Smooth muscle cell (in vitro differentiated cells): ENCODE measurements at regions not wholly inside any gene's neighbourhood (a gene's known extent, or its start where the extent isn't known, plus 50 kb on each side); places are given as distances from the start of the nearest gene placed in this dataset.
"Not testable (repeated sequence)": the region's sequence is repeated elsewhere in the genome, so short reads cannot be mapped to it uniquely, and the experiment has no call there.

Experiments
- DNase-seq: peaks from one replicate; lab custom pipeline; 2025; ENCODE audit not compliant: unreplicated experiment; lab: John Stamatoyannopoulos, UW
- H2AFZ ChIP-seq: fragments of 200-600 bp; sonication (generic); 2 replicates; pipeline ENCODE4 v1.6.0; 2016; ENCODE audit warnings: antibody characterized with exemption, low read depth, mild to moderate bottlenecking
- H3F3A ChIP-seq: fragments of 200-600 bp; sonication (generic); 2 replicates; pipeline ENCODE4 v1.6.0; 2017; ENCODE audit warnings: antibody characterized with exemption, low read depth
- H3K27ac ChIP-seq: fragments of 200-600 bp; sonication (generic); 2 replicates; pipeline ENCODE4 v1.5.1; 2016; ENCODE audit warnings: low read depth, mild to moderate bottlenecking
- H3K27me3 ChIP-seq: fragments of 200-600 bp; sonication (generic); 2 replicates; pipeline ENCODE4 v1.6.1; 2016; ENCODE audit warnings: low read depth, mild to moderate bottlenecking
- H3K36me3 ChIP-seq: fragments of 200-600 bp; sonication (generic); 2 replicates; pipeline ENCODE4 v1.5.1; 2016; ENCODE audit warnings: low read depth
- H3K4me1 ChIP-seq: fragments of 200-600 bp; sonication (generic); 2 replicates; pipeline ENCODE4 v1.5.1; 2016; ENCODE audit warnings: low read depth
- H3K4me2 ChIP-seq: fragments of 200-600 bp; sonication (generic); 2 replicates; pipeline ENCODE4 v1.6.0; 2016; ENCODE audit warnings: mild to moderate bottlenecking
- H3K4me3 ChIP-seq: fragments of 200-600 bp; sonication (generic); 2 replicates; pipeline ENCODE4 v1.5.1; 2016; ENCODE audit warnings: mild to moderate bottlenecking
- H3K79me2 ChIP-seq: fragments of 200-600 bp; sonication (generic); 2 replicates; pipeline ENCODE4 v1.6.0; 2016; ENCODE audit warnings: low read depth, mild to moderate bottlenecking
- H3K9ac ChIP-seq: fragments of 200-600 bp; sonication (generic); 2 replicates; pipeline ENCODE4 v1.6.0; 2016; ENCODE audit warnings: low read depth
- H3K9me3 ChIP-seq: fragments of 200-600 bp; sonication (generic); replicated peaks from 2 replicates; pipeline ENCODE4 v1.5.1; 2016; ENCODE audit warnings: low read depth
- H4K20me1 ChIP-seq: fragments of 200-600 bp; sonication (generic); 2 replicates; pipeline ENCODE4 v1.6.0; 2016; ENCODE audit warnings: low read depth
- WGBS: methylation state at CpG from one replicate; pipeline ENCODE4 v1.1.7; 2016; ENCODE audit warnings: low lambda C conversion rate; 5-methylcytosine and 5-hydroxymethylcytosine counted together

DNA sequence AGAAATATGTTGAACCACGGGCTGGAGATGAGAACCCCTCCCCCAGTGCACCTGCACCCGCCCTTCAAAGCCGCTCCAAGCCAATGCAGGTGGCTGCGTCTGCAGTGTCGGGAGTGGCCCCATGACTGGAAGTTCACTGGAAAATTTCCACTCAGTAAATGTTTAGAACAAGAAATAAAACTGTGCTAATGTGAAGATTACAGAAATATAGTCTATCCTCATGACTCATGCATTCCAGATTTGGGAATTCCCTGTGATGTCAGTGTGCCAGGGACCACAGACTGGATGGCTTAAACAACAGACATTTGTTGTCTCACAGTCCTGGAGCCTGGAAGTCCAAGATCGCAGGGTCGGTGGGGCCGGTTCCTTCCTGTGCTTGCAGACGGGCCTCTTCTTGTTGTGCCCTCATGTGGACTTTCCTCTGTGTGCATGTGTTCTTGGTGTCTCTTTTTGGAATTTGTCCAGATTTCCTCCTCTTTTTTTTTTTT lies 3967.0 kb upstream of the TPTE start:
- H3K4me1 ChIP-seq, H3K9ac ChIP-seq, DNase-seq, H3K27ac ChIP-seq, H3K4me3 ChIP-seq, H4K20me1 ChIP-seq, H3K27me3 ChIP-seq, H3K79me2 ChIP-seq, H3K4me2 ChIP-seq, H2AFZ ChIP-seq, H3F3A ChIP-seq, H3K9me3 ChIP-seq, H3K36me3 ChIP-seq: not testable (repeated sequence)
- WGBS, result no CpG with 5 or more reads among the region's 9 CpGs

- not testable (repeated sequence) for H3K79me2 ChIP-seq, H3K4me3 ChIP-seq, H3K4me2 ChIP-seq, H3K27ac ChIP-seq, H2AFZ ChIP-seq, DNase-seq, H4K20me1 ChIP-seq, H3K9ac ChIP-seq, H3K9me3 ChIP-seq, H3K27me3 ChIP-seq, H3K4me1 ChIP-seq, H3F3A ChIP-seq, H3K36me3 ChIP-seq
- no CpG with 5 or more reads among the region's 3 CpGs for WGBS
Measured at GRCh38 chr21:6556516-6556915, 3964.9 kb upstream of the TPTE start.

DNA sequence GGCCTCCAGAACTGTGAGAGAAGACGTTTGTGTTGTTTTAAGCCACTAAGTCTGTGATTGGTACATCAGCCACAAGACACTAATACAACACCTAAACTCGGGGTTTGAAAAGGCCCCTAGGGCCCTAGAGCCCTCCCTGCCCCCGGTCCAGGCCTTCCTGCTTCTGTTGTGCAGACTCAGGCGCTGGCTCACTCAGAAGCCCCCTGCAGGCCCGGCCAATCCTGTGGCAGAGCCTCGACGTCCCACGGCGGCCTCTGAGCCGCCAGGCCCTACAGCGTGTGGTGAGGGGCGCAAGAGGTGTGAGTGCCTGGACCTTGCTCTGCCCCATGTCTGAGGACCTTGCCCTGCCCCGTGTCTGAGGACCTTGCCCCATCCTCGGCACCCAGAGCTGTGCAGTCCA lies 3964.0 kb upstream of the TPTE start:
- H3K36me3 ChIP-seq, H3K4me2 ChIP-seq, H3K4me1 ChIP-seq, H3F3A ChIP-seq, H3K4me3 ChIP-seq, H3K27me3 ChIP-seq, H3K9ac ChIP-seq, H3K9me3 ChIP-seq, H3K27ac ChIP-seq, H3K79me2 ChIP-seq, H2AFZ ChIP-seq, DNase-seq, H4K20me1 ChIP-seq: not testable (repeated sequence)
- WGBS, result 92% methylated on average over 6 of the region's 14 CpGs

- H4K20me1 ChIP-seq, DNase-seq, H3K79me2 ChIP-seq, H3K9ac ChIP-seq, H3K4me3 ChIP-seq, H3K4me1 ChIP-seq, H3K4me2 ChIP-seq, H2AFZ ChIP-seq, H3K9me3 ChIP-seq, H3K27ac ChIP-seq, H3K36me3 ChIP-seq, H3F3A ChIP-seq, H3K27me3 ChIP-seq: not testable (repeated sequence)
- no CpG with 5 or more reads among the region's 10 CpGs for WGBS
Measured at GRCh38 chr21:6561168-6561567, 3960.2 kb upstream of the TPTE start.

GRCh38 chr21:6561578-6561977 lies 3959.8 kb upstream of the TPTE start:
- H3K27me3 ChIP-seq, H3K4me1 ChIP-seq, H3K79me2 ChIP-seq, H3K4me2 ChIP-seq, DNase-seq, H3F3A ChIP-seq, H3K9me3 ChIP-seq, H3K9ac ChIP-seq, H3K27ac ChIP-seq, H3K36me3 ChIP-seq, H2AFZ ChIP-seq, H3K4me3 ChIP-seq, H4K20me1 ChIP-seq: not testable (repeated sequence)
- WGBS, result no CpG with 5 or more reads among the region's 9 CpGs

DNA sequence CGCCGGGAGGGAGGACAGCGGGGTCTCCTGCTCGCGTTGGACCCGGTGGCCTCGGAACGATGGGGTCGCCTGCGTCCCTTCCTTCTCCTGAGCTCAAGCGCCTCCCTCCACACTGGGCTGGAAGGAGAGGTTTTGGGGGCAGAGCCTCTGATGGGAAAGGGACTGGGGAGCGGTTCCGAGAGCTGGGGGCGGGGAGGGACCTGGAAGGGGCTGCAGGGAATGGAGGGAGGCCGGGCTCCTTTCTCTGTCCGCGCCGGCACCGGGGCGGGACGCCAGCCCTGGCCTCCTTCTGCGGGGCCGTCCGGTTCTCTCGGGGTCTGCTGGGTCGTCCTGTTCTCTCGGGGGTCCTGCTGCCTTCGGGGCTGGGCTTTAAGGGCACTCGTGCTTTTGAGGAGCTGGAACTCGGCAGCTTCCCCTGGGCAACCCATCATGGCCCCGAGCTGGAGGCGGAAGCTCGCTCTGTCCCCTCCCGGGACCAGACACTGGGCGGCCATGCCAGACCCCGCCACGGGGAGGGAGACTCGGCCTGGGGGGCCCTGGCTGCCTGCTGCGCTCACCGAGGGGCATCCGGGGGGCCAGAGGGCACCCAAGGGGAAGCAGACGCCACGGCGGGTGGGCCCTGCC lies 3956.7 kb upstream of the TPTE start:
- H3F3A ChIP-seq, H3K36me3 ChIP-seq, H3K4me1 ChIP-seq, H3K4me3 ChIP-seq, H2AFZ ChIP-seq, H3K79me2 ChIP-seq, H3K9ac ChIP-seq, DNase-seq, H3K9me3 ChIP-seq, H4K20me1 ChIP-seq, H3K4me2 ChIP-seq, H3K27ac ChIP-seq, H3K27me3 ChIP-seq: not testable (repeated sequence)
- no CpG with 5 or more reads among the region's 44 CpGs for WGBS

DNA sequence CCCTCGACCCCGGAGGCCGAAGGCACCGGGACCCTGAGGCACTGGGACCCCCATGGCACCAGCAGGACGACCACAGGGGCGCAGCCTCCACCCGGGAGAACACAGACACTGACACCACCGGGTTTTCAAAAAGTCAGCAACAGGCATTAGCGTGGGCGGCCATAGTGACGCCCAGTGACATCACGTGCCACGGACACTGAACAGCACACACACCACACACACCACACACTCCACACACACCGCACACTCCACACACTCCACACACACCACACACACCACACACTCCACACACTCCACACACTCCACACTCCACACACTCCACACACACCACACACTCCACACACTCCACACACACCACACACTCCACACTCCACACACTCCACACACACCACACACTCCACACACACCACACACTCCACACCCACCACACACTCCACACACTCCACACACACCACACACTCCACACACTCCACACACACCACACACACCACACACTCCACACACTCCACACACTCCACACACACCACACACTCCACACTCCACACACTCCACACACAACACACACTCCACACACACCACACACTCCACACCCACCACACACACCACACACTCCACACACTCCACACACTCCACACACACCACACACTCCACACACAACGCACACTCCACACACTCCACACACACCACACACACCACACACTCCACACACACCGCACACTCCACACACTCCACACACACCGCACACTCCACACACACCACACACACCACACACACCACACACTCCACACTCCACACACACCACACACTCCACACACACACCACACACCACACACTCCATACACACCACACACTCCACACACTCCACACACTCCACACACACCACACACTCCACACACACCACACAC lies 3955.9 kb upstream of the TPTE start:
- H3K27ac ChIP-seq, H3K4me1 ChIP-seq, H3K27me3 ChIP-seq, H3K4me2 ChIP-seq, H4K20me1 ChIP-seq, H3K79me2 ChIP-seq, H2AFZ ChIP-seq, H3F3A ChIP-seq, DNase-seq, H3K9ac ChIP-seq, H3K4me3 ChIP-seq, H3K36me3 ChIP-seq, H3K9me3 ChIP-seq: not testable (repeated sequence)
- 49% methylated on average over 3 of the region's 17 CpGs for WGBS

DNA sequence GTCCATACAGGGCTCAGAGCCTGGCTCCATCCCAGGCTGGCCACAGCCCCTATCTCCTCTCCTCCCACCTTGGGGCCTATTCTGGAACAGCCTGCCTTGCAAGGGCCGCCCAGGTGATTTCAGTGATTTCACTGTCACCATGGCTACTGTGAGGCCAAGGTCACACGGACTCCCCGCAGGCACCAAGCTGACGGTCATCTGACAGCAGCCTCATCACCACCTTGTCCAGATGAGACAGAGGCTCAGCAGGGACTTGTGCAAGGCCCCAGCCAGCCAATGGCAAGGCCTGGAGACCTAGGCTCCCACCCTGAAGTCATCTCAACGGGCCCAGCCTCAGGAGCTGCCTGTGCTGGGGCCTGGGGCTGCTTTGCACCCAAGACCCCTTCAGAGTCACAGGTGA lies 3953.8 kb upstream of the TPTE start:
- 67% methylated on average over 3 of the region's 5 CpGs for WGBS
- H3K27me3 ChIP-seq, H3K4me1 ChIP-seq, H3K9ac ChIP-seq, H3K4me3 ChIP-seq, H3K27ac ChIP-seq, DNase-seq, H4K20me1 ChIP-seq, H3K79me2 ChIP-seq, H2AFZ ChIP-seq, H3K4me2 ChIP-seq, H3F3A ChIP-seq, H3K36me3 ChIP-seq, H3K9me3 ChIP-seq: not testable (repeated sequence)
